ENCODE measurements at regions not wholly inside any gene's neighbourhood (a gene's known extent, or its start where the extent isn't known, plus 50 kb on each side); places are given as distances from the start of the nearest gene placed in this dataset.
A peak's percentile ranks its signal among the peaks of the same experiment; 100 is the strongest.

DNA sequence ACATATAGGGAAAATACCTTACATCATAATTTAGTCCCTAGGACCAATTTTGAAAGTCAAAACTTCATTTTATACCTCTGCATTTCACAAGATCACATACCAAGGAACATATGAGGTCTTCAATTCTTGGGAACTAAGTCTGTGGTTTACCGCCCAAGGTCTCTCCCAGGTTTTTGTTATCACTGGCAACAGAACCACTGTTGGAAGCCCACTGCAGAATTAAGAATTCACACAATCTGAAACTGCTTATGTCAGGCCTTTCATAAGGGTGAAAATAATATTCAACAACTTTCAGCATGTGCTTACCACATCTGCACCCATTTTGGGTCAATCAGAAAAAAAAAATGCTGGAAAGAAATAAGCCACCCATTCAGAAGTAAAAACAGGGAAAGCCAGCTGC, 107.2 kb upstream of the MME start:
- Mint-ChIP-seq H3K9me3 (ENCODE audit: unreplicated experiment) (peaks cover 4% of the 10 kb centered on the region), H3K27ac (ENCODE audit: unreplicated experiment) (peak overlapping the region; percentile 63), H3K4me1 (ENCODE audit: low read depth, unreplicated experiment) (peaks cover 23% of the 10 kb centered on the region), H3K4me3 (ENCODE audit: unreplicated experiment) (no peak overlapping the region), H3K27me3 (ENCODE audit: low read depth, unreplicated experiment) (no peaks in the 10 kb centered on the region), H3K36me3 (ENCODE audit: low read depth, unreplicated experiment) (no peaks in the 10 kb centered on the region)
- no peak overlapping the region for H3K9ac ChIP-seq (ENCODE audit: low read length)
- H3K4me3 ChIP-seq (ENCODE audit: insufficient read depth, low read depth, low read length), result no peak overlapping the region
- no peaks in the 10 kb centered on the region for H3K4me1 ChIP-seq (ENCODE audit: insufficient read depth, low read length)
- peak; percentile 69 for DNase-seq (ENCODE audit: low read depth)
- no peak overlapping the region for H3K27ac ChIP-seq (ENCODE audit: low read depth, low read length)
- no peak overlapping the region for H3K4me2 ChIP-seq (ENCODE audit: low read length)
- no peak for FAIRE-seq
- H3K27me3 ChIP-seq (ENCODE audit: insufficient read depth, low read length), result no peaks in the 10 kb centered on the region
- no peak overlapping the region for H2AFZ ChIP-seq (ENCODE audit: low read depth, low read length)
- H4K20me1 ChIP-seq (ENCODE audit: insufficient read depth, low read length), result no peaks in the 10 kb centered on the region
- H3K9me3 ChIP-seq (ENCODE audit: insufficient read depth, low read depth, low read length), result no peaks in the 10 kb centered on the region
- no peaks in the 10 kb centered on the region for H3K79me2 ChIP-seq (ENCODE audit: insufficient read depth, low read length)
- no peak for TF ChIP-seq CTCF (IDR thresholded peaks at IDR 0.05; ENCODE audit: insufficient read depth, low read depth, low read length)
- TF ChIP-seq EZH2 (IDR thresholded peaks at IDR 0.05; ENCODE audit: insufficient read depth, low read length), result no peak
- H3K36me3 ChIP-seq (ENCODE audit: insufficient read depth, low read length), result no peaks in the 10 kb centered on the region

DNA sequence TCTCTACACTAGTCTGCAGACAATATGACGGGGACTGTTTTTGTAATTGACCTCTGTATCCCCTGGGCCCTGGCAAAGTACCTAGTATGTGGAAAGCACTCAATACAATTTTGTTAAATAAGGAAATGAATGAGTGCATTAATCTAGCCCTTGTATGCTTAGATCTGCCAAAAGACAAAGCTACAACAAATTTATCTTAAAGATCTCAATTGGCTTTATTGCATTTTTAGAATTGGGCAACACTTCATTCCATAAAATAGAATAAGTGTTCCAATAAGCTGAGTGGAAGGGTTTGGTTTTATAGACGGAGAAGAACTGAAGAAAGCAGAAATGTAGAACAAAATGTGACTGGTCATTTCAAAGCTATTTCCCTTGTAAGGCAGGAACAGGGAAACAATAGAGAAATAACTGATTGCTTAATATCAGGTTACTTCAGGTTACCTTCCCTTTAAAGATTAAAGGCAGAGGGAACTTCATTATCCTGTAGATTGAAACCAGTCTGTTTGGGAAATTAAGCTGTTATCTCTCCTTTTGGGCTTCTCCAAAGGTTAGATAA, 108.3 kb upstream of the MME start:
- Histone ChIP-seq H3K9me3 (ENCODE audit: insufficient read depth, low read depth, low read length) (no peaks in the 10 kb centered on the region), H2AFZ (ENCODE audit: low read depth, low read length) (no peak overlapping the region), H3K4me2 (ENCODE audit: low read length) (no peak overlapping the region), H3K9ac (ENCODE audit: low read length) (no peak overlapping the region), H3K4me1 (ENCODE audit: insufficient read depth, low read length) (no peaks in the 10 kb centered on the region), H3K27ac (ENCODE audit: low read depth, low read length) (no peak overlapping the region), H4K20me1 (ENCODE audit: insufficient read depth, low read length) (no peaks in the 10 kb centered on the region), H3K36me3 (ENCODE audit: insufficient read depth, low read length) (no peaks in the 10 kb centered on the region), H3K79me2 (ENCODE audit: insufficient read depth, low read length) (no peaks in the 10 kb centered on the region), H3K4me3 (ENCODE audit: insufficient read depth, low read depth, low read length) (no peak overlapping the region), H3K27me3 (ENCODE audit: insufficient read depth, low read length) (no peaks in the 10 kb centered on the region)
- H3K36me3 Mint-ChIP-seq (ENCODE audit: low read depth, unreplicated experiment), result no peaks in the 10 kb centered on the region
- no peak overlapping the region for H3K4me3 Mint-ChIP-seq (ENCODE audit: unreplicated experiment)
- no peaks in the 10 kb centered on the region for H3K27me3 Mint-ChIP-seq (ENCODE audit: low read depth, unreplicated experiment)
- H3K4me1 Mint-ChIP-seq (ENCODE audit: low read depth, unreplicated experiment), result peaks cover 23% of the 10 kb centered on the region
- H3K9me3 Mint-ChIP-seq (ENCODE audit: unreplicated experiment), result peaks cover 4% of the 10 kb centered on the region
- FAIRE-seq, result no peak
- TF ChIP-seq EZH2 (IDR thresholded peaks at IDR 0.05; ENCODE audit: insufficient read depth, low read length) (no peak), CTCF (IDR thresholded peaks at IDR 0.05; ENCODE audit: insufficient read depth, low read depth, low read length) (no peak)
- DNase-seq (ENCODE audit: low read depth), result peak; percentile 55
- H3K27ac Mint-ChIP-seq (ENCODE audit: unreplicated experiment), result no peak overlapping the region

DNA sequence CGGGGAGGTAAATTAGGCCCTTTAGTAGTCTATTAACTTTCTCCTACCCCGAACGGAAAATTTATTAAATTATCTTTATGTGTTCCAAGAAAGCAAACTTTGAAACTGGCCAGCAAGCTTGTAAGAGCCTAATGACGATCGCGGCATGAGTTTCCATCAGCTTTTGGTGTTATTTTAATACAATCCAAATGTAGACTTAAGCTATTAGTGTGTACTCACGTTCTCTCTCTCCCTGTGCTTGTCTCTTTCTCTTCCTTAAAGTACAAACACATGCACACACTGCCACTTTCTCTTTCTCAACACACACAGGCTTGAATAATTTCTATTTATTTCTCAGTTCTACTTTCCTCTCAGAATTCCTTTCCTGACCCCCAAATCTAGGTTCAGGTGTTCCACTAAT, 108.8 kb upstream of the MME start:
- H3K9me3 ChIP-seq (ENCODE audit: insufficient read depth, low read depth, low read length), result no peaks in the 10 kb centered on the region
- no peak for DNase-seq (ENCODE audit: low read depth)
- no peak overlapping the region for H2AFZ ChIP-seq (ENCODE audit: low read depth, low read length)
- no peaks in the 10 kb centered on the region for H3K27me3 Mint-ChIP-seq (ENCODE audit: low read depth, unreplicated experiment)
- peaks cover 4% of the 10 kb centered on the region for H3K9me3 Mint-ChIP-seq (ENCODE audit: unreplicated experiment)
- no peaks in the 10 kb centered on the region for H4K20me1 ChIP-seq (ENCODE audit: insufficient read depth, low read length)
- H3K9ac ChIP-seq (ENCODE audit: low read length), result no peak overlapping the region
- H3K4me1 ChIP-seq (ENCODE audit: insufficient read depth, low read length), result no peaks in the 10 kb centered on the region
- no peak overlapping the region for H3K27ac Mint-ChIP-seq (ENCODE audit: unreplicated experiment)
- no peaks in the 10 kb centered on the region for H3K79me2 ChIP-seq (ENCODE audit: insufficient read depth, low read length)
- H3K27ac ChIP-seq (ENCODE audit: low read depth, low read length), result no peak overlapping the region
- no peaks in the 10 kb centered on the region for H3K27me3 ChIP-seq (ENCODE audit: insufficient read depth, low read length)
- TF ChIP-seq CTCF (IDR thresholded peaks at IDR 0.05; ENCODE audit: insufficient read depth, low read depth, low read length) (no peak), EZH2 (IDR thresholded peaks at IDR 0.05; ENCODE audit: insufficient read depth, low read length) (no peak)
- H3K4me1 Mint-ChIP-seq (ENCODE audit: low read depth, unreplicated experiment), result peaks cover 23% of the 10 kb centered on the region
- H3K36me3 ChIP-seq (ENCODE audit: insufficient read depth, low read length), result no peaks in the 10 kb centered on the region
- FAIRE-seq, result no peak
- no peak overlapping the region for H3K4me3 Mint-ChIP-seq (ENCODE audit: unreplicated experiment)
- H3K4me2 ChIP-seq (ENCODE audit: low read length), result no peak overlapping the region
- H3K4me3 ChIP-seq (ENCODE audit: insufficient read depth, low read depth, low read length), result no peak overlapping the region
- H3K36me3 Mint-ChIP-seq (ENCODE audit: low read depth, unreplicated experiment), result no peaks in the 10 kb centered on the region

Measured in astrocyte (in vitro differentiated cells and primary cell).